Heart right ventricle (tissue), 16 donors: ENCODE measurements at regions not wholly inside any gene's neighbourhood (a gene's known extent, or its start where the extent isn't known, plus 50 kb on each side); places are given as distances from the start of the nearest gene placed in this dataset.
A peak's percentile ranks its signal among the peaks of the same experiment; 100 is the strongest.

Experiments used
- ATAC-seq, 8 donors: fragments of 200-7000 bp; cut with Tn5 transposase; one replicate each; pipeline ENCODE4 v1.9.1; 2020; ENCODE audit warnings: mild to moderate bottlenecking in 8 of 8, moderate library complexity in 8 of 8, moderate number of reproducible peaks in 1 of 8
- DNase-seq, 2 donors: peaks; one replicate each; pipeline ENCODE4 v3.0.0-alpha.2; 2020
- H3K27ac ChIP-seq, 10 donors: fragments of 200-600 bp; sonication (generic) in 2 of 10; one replicate each; pipeline versions ENCODE4 v1.5.0 to v1.8.0; 2020 to 2022; ENCODE audit warnings: mild to moderate bottlenecking in 3 of 10
- H3K27me3 ChIP-seq, 7 donors: fragments of 200-600 bp; one replicate each; pipeline ENCODE4 v1.8.0; 2021 to 2022; ENCODE audit warnings: mild to moderate bottlenecking in 2 of 7
- H3K36me3 ChIP-seq, 9 donors: fragments of 200-600 bp; sonication (generic) in 1 of 9; one replicate each; pipeline versions ENCODE4 v1.5.0 to v1.8.0; 2020 to 2022; ENCODE audit warnings: mild to moderate bottlenecking in 2 of 9
- H3K4me1 ChIP-seq, 9 donors: fragments of 200-600 bp; sonication (generic) in 1 of 9; one replicate each; pipeline versions ENCODE4 v1.5.0 to v1.8.0; 2020 to 2022; ENCODE audit warnings: mild to moderate bottlenecking in 4 of 9
- H3K4me3 ChIP-seq, 10 donors: fragments of 200-600 bp; sonication (generic) in 2 of 10; one replicate each; pipeline versions ENCODE4 v1.5.0 to v1.8.0; 2020 to 2022; ENCODE audit warnings: mild to moderate bottlenecking in 7 of 10, moderate library complexity in 2 of 10
- H3K9me3 ChIP-seq, 11 donors: fragments of 200-600 bp in 10 of 11; sonication (generic) in 2 of 11; one replicate each; pipeline versions ENCODE4 v1.5.0 to v1.8.0; 2013 to 2022; ENCODE audit warnings: mild to moderate bottlenecking in 2 of 11, control low read depth in 1 of 11, moderate library complexity in 1 of 11
- CTCF ChIP-seq, 9 donors: fragments of 200-600 bp; sonication (generic) in 2 of 9; IDR thresholded peaks; one replicate each; pipeline versions ENCODE4 v1.5.0 to v1.8.0; 2021 to 2022; ENCODE audit warnings: antibody characterized with exemption in 9 of 9, mild to moderate bottlenecking in 5 of 9, moderate library complexity in 1 of 9
- WGBS, 2 donors: extraction: QIAGEN DNeasy Blood & Tissue Kit; methylation state at CpG; one replicate each; pipeline ENCODE4 v1.1.7; 2013; ENCODE audit warnings: inconsistent platforms in 1 of 2; 5-methylcytosine and 5-hydroxymethylcytosine counted together
- intact Hi-C, 10 donors: fragments of 100-400 bp; cut with DNase I; formaldehyde crosslinking; loops; one replicate each; pipeline versions ENCODE4 v1.11.1 to v1.14.2; 2022
- donor health status: Arrhythmogenic right ventricular cardiomyopathy.
- donor health status: ischemic (EF 13 %, LVEDD 7.1; RV severe dilation, severe dysfunction).
- donor health status: healthy with polysubstance abuse.
- donor health status: DM: no; HTN: yes; CAD: no.
- donor health status: DM: no; HTN: no; CAD: no.
- donor health status: ischemic (EF 25% LVEDD 6.9; RV normal size, moderate dysfunction).
- donor health status: ischemic (EF 25% LVEDD 5.7; RV mildly dilated, moderate dysfunction).
- donor health status: healthy.
- donor health status: DM: yes; HTN: yes; CAD: no.
- donor health status: Ischemic cardiomyopathy.
- donor health status: ischemic (EF 35%, LVEDD 5.7; RV mildly dilated, moderate dysfunction).
- donor health status: nonischemic (EF 11% LVEDD 7.7; RV severe dilation, severe dysfunction).
- donor health status: DM: yes; HTN: yes; CAD: no.
- donor health status: PGD.
- donor health status: ischemic (EF 29% LVEDD 5.4; RV normal size, mild dysfunction).
- donor health status: nonischemic (EF 23%, LVEDD 6.1; RV moderate dilation, normal function).

- Histone ChIP-seq H3K4me1 (peaks cover 13 to 80% (median 63%) of the 10 kb centered on the region in 9 donors), H3K4me3 (peak overlapping the region in 3 of 10 donors; percentile 49 to 52 (median 51)), H3K27ac (peak overlapping the region in 6 of 10 donors; percentile 1 to 88 (median 46)), H3K36me3 (peaks cover 0 to 32% (median 0%) of the 10 kb centered on the region in 9 donors), H3K9me3 (no peaks in the 10 kb centered on the region), H3K27me3 (no peaks in the 10 kb centered on the region)
- WGBS, 2 donors, result 70 to 72% methylated on average over 2 of the region's 2 CpGs
- intact Hi-C loops, result no loop called here
- ATAC-seq (no peak), DNase-seq (no peak)
- no peak for TF ChIP-seq CTCF (IDR thresholded peaks at IDR 0.05)
Observed at GRCh38 chr7:130940326-130940725, 206.3 kb upstream of the KLF14 start.

- 54 to 66% methylated on average over 7 of the region's 7 CpGs for WGBS, 2 donors
- ATAC-seq, result no peak
- Histone ChIP-seq H3K4me1 (peaks cover 13 to 86% (median 63%) of the 10 kb centered on the region in 9 donors), H3K4me3 (peak overlapping the region in 9 of 10 donors; percentile 15 to 56 (median 44)), H3K36me3 (peaks cover 0 to 32% (median 0%) of the 10 kb centered on the region in 9 donors), H3K27ac (peak overlapping the region in 9 of 10 donors; percentile 43 to 88 (median 65)), H3K27me3 (no peaks in the 10 kb centered on the region), H3K9me3 (no peaks in the 10 kb centered on the region)
- intact Hi-C loops, result no loop called here
- no peak for DNase-seq
- TF ChIP-seq CTCF (IDR thresholded peaks at IDR 0.05), result no peak
Observed at GRCh38 chr7:130940907-130941306, 206.9 kb upstream of the KLF14 start.

- DNase-seq (peak in 1 of 2 donors; percentile 22), ATAC-seq (peak in 6 of 8 donors; percentile 39 to 77 (median 57))
- Histone ChIP-seq H3K27ac (peak overlapping the region; percentile 12 to 88 (median 64)), H3K27me3 (no peaks in the 10 kb centered on the region), H3K4me1 (peaks cover 13 to 84% (median 63%) of the 10 kb centered on the region in 9 donors), H3K4me3 (peak overlapping the region; percentile 15 to 56 (median 40)), H3K9me3 (no peaks in the 10 kb centered on the region), H3K36me3 (peaks cover 0 to 35% (median 0%) of the 10 kb centered on the region in 9 donors)
- no peak for TF ChIP-seq CTCF (IDR thresholded peaks at IDR 0.05)
- intact Hi-C loops, result no loop called here
- 40 to 52% methylated on average over 20 of the region's 20 CpGs for WGBS, 2 donors
Observed at GRCh38 chr7:130941322-130942210, 207.6 kb upstream of the KLF14 start.

- no peaks in the 10 kb centered on the region for H3K9me3 ChIP-seq
- peaks cover 0 to 35% (median 0%) of the 10 kb centered on the region in 9 donors for H3K36me3 ChIP-seq
- peaks cover 13 to 84% (median 63%) of the 10 kb centered on the region in 9 donors for H3K4me1 ChIP-seq
- intact Hi-C loops, result no loop called here
- DNase-seq, result no peak
- TF ChIP-seq CTCF (IDR thresholded peaks at IDR 0.05), result no peak
- no peaks in the 10 kb centered on the region for H3K27me3 ChIP-seq
- H3K27ac ChIP-seq, result peak overlapping the region in 9 of 10 donors; percentile 18 to 88 (median 65)
- peak overlapping the region in 7 of 10 donors; percentile 25 to 56 (median 49) for H3K4me3 ChIP-seq
- ATAC-seq, result peak in 5 of 8 donors; percentile 29 to 65 (median 43)
- 49 to 75% methylated on average over 10 of the region's 10 CpGs for WGBS, 2 donors
Observed at GRCh38 chr7:130942211-130942964, 208.4 kb upstream of the KLF14 start.
